ENCODE measurements at regions not wholly inside any gene's neighbourhood (a gene's known extent, or its start where the extent isn't known, plus 50 kb on each side); places are given as distances from the start of the nearest gene placed in this dataset.
A peak's percentile ranks its signal among the peaks of the same experiment; 100 is the strongest.
"Not testable (repeated sequence)": the region's sequence is repeated elsewhere in the genome, so short reads cannot be mapped to it uniquely, and the experiment has no call there.

DNA sequence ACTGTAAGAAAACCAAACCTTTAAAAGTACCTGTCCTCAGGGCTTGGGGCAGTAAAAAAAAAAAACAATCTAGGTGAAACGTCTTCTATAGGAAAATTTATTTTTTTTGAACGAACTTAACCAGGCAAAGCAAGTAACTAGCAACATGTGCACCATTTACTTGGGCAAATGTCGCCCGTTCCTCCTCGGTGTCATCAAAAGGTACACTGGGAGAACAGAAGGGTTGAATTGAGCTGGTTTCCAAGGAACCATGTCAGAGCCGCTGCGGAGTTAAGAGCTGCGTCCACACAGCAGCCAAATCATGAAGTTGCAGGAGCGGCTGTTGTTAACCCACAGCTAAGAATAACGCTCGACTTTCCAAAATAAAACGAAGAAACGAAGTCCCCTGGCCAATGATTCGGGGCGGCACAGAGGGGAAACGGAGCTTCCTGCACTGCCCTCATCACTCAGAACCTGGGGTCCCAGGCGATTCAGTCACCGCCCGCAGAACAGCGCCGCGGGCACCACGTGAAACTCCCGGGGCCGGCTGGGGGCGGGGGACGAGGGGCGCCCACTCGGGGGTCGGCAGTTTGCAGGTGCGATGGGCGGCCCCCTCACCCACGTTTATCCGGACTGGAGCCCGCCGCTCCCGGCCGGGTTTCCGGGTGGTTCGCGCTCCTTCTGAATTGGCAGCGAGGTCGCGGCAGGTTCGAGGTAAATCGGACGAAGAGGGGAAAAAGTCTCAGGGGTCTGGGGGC, 53.6 kb upstream of the PLGLB1 start:
- peak overlapping the region; percentile 53 for H3K4me3 ChIP-seq (ENCODE audit: control insufficient read depth, low read depth, low read length)
- DNase-seq (ENCODE audit: low read depth) = not testable (repeated sequence)

DNA sequence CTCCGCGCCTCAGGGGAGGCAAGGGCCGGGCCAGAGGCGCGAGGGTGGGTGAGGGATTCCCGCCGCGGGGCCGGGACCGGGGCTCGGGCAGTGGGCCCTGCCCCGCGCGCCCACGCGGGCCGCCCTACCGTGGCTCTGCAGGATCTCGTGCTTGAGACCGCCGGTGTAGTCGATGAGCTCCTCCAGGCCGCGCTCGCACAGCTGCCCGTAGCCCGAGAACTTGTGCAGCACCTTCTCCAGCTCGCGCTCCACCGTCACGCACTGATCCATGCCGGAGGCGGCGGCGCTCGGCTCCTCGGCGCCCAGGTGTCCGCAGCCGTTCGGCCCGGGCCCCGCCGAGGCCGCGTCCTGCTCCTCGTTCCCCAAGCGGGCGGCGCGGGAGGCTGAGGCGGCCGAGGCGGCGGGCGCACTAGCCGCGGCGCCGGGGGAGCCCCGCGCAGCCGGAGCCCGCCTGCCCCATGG, 54.2 kb upstream of the PLGLB1 start:
- H3K4me3 ChIP-seq (ENCODE audit: control insufficient read depth, low read depth, low read length) = peak overlapping the region; percentile 53
- DNase-seq (ENCODE audit: low read depth) = not testable (repeated sequence)

DNA sequence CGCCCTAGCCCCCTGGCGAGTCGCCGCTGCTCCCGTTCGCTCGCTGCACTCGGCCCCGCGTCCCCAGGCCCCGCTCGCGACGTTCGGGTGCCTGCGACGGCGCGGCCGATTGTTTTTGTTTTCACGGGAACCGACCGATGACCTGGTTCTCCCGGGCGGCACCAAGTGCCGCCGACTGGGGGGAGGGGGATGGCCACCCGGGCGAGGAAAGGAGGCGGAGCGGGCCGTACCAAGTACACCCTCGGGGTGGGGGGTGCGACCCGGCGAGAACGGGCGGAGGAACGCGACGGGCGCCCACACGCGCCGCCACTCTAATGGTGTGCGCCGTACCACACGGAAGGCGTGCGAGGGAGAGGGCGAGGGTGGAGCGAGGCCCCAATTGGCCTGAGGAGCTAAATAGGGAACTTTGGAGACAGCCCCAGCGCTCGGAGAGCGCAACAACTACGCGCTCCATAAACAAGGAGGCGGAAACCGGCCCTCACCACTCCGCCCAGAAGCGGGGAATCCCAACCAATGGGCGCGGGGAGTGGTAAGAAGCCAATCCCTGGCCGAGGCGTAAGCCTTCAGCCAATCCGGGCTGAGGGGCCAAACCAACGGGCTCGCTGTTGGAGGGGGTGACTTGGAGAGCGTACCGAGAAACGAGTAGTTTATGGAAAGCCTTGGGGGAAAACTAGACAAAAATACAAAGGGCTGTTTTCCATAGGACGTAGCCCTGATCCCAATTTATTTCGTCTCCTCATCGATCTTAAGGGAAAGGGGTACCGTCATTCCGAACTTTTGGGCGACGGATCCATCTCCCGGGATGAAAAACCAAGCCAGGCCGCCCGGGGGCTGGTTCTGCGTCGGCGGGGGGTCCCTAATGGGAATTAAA, 54.8 kb upstream of the PLGLB1 start:
- DNase-seq (ENCODE audit: low read depth) = peak; percentile 67

DNA sequence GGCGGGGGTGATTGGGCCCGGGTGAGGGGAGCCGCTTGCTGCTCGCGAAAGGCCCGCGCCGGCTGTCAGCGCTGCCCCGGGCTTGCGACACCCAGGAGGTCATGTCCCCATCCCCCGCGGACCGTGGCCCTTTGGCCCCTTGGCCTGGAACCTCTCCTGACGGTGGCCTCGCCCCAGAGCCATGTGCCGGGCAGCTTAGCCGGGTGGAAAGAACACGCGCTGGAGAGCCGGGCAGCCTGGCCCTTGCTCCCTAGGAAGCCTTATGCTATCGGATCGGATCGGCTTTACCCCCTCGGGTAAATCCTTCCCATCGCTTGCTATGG, 55.4 kb upstream of the PLGLB1 start:
- DNase-seq (ENCODE audit: low read depth) = not testable (repeated sequence)
- H3K4me3 ChIP-seq (ENCODE audit: control insufficient read depth, low read depth, low read length) = peak overlapping the region; percentile 55

More for the DNA sequence above, 54.8 kb upstream of the PLGLB1 start:
- peak overlapping the region; percentile 55 for H3K4me3 ChIP-seq (ENCODE audit: control insufficient read depth, low read depth, low read length)

DNA sequence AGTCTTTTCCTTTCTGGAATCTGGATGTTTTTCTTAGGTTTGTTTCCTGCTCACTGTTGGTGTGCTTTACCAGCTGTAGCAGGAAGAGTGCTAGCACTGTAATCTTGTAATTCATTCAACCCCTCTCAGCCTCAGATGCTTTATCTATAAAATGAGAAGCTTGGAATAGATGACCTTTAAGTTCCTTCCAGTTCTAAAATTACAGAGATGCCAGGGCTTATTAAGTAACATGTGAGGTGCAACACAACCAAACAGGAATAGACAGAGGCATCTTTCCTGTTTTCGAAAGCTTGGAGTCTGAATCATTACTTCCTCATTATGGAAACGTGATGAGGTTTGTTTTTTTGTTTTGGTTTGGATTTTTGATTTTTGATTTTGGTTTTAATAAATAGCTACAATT, 60.1 kb upstream of the PLGLB1 start:
- not testable (repeated sequence) for DNase-seq (ENCODE audit: low read depth); H3K4me3 ChIP-seq (ENCODE audit: control insufficient read depth, low read depth, low read length)

DNA sequence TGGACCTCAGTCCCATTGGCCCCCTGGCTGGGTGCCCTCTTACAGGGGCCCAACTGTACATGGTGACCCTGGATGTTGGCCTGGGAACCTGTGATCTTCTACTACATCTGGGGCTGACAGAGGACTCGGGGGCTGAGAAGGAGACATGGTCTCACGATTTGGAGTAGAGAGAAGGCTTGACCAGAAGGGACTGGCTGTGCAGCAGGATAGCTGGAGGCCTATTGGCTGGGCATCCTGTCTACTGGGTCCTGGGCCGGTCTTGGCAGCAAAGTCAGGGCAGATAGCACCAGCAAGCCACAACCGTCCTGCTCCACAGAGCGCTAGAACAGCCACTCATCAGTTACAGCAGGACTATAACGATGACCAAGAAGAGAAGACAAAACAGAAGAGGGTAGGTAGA, 66.4 kb upstream of the PLGLB1 start:
- H3K4me3 ChIP-seq (ENCODE audit: control insufficient read depth, low read depth, low read length); DNase-seq (ENCODE audit: low read depth): not testable (repeated sequence)

DNA sequence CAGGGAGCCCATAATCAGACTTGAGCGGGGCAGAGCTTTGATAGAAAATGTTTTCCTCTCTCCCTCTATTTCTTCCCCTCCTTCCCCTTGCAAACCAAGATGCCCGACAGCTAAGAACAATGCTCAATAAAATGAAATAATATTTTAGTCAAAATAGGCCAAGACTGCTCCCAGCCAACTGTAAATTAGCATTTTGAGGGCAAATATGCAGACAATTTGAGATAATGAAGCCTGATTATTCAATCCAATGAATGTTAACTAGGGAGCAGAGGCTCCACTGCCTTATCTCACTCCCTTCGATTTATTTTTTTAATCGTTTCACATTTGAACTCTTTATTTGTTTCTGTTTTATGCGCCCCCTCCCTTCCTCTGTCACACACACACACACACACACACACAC, 67.8 kb upstream of the PLGLB1 start:
- not testable (repeated sequence) for H3K4me3 ChIP-seq (ENCODE audit: control insufficient read depth, low read depth, low read length); DNase-seq (ENCODE audit: low read depth)

DNA sequence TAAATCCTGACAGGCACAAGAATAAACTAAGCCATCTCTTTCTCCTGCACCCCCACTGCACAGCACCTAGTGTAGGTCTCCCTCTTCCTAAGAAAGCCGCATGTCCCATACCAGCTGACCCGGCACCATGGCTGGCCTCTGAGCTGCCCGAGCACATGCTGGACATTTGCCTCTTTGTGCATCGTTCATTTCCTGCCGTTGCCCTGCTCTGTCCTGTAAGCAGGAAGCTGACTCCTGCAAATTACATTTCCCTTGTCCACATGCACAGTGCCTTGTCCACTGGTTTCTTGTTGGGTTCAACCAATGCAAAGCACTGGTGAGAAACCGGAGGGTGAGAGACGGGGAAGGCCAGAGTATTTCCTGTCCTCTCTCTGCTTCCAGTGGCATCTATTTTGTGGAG, 71.6 kb upstream of the PLGLB1 start:
- not testable (repeated sequence) for H3K4me3 ChIP-seq (ENCODE audit: control insufficient read depth, low read depth, low read length); DNase-seq (ENCODE audit: low read depth)

DNA sequence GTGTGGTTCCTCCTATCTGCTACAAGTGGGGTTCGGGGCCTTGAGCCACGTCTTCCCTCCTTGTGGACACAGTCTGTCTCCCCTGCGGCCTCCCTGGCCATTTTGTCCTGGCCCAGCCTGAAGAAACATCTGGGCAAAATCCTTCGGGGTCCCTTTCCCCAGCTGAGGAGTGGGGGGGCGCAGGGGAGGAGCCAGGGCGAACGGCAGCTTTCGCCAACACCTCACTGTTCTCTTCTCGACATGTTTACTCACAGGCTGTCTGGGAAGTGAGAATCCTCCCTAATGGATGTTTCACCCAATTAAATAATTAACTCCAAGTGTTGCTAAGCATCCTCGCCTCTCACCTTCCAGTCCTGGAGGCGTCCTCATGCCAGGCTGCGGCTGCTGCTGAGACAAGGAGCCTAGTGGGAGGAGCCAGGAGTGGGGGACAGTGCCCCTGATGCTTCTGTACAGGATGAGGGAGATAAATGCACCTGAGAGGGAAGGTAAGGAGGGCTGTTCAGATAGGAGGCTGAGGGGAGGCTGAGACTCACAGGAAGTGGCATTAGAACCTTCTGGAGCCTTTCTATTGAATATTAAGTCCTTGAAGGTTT, 72.4 kb upstream of the PLGLB1 start:
- not testable (repeated sequence) for H3K4me3 ChIP-seq (ENCODE audit: control insufficient read depth, low read depth, low read length); DNase-seq (ENCODE audit: low read depth)

DNA sequence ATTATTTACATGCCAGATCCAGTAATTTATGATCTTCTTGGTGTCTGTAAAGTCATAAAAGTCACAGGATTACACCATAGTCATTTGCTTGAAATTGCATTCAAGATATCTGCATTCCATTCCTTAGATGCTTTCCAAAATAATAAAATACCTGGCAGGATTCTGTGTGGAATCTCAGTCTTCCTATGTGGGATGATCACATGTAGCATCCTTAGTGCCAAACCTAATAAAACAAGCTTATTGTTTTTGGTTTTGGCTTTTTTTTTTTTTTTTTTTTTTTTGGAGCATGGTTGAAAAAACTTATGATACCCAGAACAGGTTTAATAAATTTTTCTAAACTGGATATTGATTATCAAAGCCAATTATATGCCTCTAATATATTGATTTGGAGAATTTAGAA, 74.2 kb upstream of the PLGLB1 start:
- not testable (repeated sequence) for DNase-seq (ENCODE audit: low read depth); H3K4me3 ChIP-seq (ENCODE audit: control insufficient read depth, low read depth, low read length)

DNA sequence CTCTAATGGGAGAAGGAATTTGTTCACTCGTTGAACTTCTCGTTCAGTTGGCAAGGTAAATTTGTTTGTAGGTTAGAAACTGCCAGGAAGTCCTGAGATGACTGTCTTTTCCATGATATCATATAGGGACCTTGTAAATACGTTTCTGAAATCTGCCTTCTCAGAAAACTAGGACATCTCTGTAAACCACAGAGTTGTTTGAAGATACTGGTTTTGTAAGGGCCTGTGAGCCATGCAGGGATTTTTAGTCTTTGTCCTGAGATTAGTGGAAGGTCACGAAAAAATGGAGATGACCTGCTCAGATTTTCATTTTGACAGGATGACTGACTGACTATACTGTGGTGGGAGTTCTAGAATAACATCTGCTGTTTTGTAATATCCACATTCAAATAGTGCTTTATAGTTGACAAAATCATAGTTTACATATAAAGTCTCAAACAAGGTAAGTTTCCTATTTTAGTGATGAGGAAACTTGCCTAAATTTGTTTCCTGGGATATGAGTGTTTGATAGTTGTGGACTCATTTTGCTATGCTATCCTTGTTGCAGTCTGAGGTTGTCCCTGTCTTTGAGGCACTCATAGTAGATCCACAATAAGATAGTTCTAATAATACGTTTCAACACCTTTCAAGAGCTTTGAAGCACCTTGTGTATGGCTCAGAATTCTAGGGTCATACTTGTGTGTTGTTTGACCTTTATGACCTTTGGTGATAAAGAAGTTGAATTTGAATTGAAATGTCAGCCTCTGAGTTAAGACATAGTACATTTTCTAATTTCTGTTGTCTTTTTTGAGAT, 107.3 kb upstream of the PLGLB1 start:
- DNase-seq (ENCODE audit: low read depth); H3K4me3 ChIP-seq (ENCODE audit: control insufficient read depth, low read depth, low read length): not testable (repeated sequence)

DNA sequence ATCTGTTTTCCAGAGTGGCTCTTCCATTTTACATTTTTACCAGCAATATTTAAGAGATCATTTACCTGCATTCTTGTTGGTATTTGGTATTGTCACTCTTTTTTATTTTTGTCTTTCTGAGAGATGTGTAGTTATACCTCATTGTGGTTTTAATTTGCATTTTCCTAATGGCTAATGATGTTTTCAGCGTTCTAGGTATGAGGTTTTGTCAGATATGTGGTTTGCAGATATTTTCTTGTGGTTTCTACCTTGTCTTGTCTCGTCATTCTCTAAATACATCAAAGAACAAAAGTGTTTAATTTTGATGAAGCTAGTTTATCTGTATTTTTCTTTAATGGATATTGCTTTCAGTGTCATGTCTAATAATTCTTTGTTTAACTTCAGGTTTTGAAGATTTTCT, 110.9 kb upstream of the PLGLB1 start:
- not testable (repeated sequence) for DNase-seq (ENCODE audit: low read depth)

DNA sequence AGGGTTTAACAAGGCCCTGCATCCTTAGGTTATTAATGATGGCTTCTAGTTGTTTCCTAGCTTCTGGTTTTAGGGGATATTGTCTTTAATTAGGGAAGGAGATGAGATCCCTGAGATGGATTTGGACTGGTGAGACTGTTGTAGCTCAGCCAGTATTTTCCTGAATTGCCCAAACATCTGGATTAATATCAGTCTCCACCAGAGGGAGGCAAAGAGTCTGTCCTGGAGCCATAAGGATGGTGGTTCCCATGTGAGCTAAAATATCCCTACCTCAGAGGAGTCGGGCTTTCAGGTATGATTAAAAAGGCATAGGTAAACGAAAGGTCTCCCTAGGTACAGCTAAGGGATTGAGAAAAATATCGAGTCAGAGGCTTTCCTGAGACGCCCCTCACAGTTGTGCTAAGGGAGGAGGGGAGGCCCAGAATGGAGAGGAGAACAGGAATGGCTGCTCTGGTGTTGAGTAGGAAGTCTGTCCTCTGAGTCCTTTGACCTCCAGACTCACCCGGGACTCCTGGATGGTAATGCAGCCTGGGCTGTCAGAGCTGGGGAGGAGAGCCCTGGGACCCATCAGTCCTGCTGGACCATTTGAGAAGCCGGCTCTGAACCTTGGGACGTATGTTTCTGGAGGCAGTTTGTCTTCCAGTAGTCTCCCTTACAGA, 130.3 kb upstream of the PLGLB1 start:
- not testable (repeated sequence) for DNase-seq (ENCODE audit: low read depth); H3K4me3 ChIP-seq (ENCODE audit: control insufficient read depth, low read depth, low read length)

More for the DNA sequence above, 110.9 kb upstream of the PLGLB1 start:
- not testable (repeated sequence) for H3K4me3 ChIP-seq (ENCODE audit: control insufficient read depth, low read depth, low read length)

DNA sequence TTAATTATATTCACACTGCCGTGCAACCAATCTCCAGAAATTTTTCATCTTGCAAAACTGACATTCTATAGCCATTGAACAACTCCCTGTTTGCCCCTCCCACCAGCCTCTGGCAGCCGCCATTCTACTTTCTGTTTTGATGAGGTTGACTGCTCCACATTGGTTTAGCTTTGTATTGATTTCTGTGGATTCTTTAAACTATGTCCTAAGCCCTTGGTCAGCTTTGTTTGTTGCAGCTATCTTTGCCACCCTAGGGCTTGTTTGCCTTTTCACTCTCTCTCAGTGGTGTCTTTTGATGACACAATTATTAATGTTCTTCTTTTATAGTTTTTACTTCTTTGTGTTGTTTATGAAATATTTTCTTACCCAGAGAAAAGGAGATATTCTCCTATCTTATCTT, 152.8 kb upstream of the PLGLB1 start:
- H3K4me3 ChIP-seq (ENCODE audit: control insufficient read depth, low read depth, low read length); DNase-seq (ENCODE audit: low read depth): not testable (repeated sequence)

DNA sequence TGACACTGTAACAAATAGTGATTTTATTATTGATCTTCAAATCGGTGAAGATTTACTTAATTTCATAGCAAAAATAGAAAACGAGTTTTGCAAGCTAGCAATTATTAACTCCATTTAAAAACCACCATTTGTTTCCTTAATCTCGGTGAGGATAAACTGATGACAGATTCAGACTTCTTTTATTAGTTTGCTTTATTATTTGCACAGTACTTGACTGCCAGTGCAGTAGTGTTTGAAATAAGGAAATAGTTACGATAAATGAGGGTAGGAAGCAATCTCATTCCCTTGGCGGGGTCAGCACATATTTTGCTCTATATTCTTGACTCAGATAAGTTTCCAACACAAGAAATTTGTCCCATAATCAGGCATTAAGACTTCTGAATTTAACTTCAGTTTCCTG, 161.7 kb upstream of the PLGLB1 start:
- not testable (repeated sequence) for H3K4me3 ChIP-seq (ENCODE audit: control insufficient read depth, low read depth, low read length); DNase-seq (ENCODE audit: low read depth)

DNA sequence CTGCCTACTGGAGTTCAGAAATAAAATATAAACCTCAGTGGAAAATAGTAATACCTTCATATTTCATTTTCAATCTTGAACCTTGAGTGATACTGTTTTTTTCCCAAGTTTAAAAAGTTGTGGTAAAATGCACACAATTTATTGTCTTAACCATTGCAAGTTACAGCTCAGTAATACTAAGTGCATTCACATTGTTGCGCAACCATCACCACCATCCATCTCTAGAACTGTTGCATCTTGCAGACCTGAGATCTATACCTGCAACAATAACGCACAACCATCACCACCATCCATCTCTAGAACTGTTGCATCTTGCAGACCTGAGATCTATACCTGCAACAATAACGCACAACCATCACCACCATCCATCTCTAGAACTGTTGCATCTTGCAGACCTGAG, 162.6 kb upstream of the PLGLB1 start:
- not testable (repeated sequence) for DNase-seq (ENCODE audit: low read depth); H3K4me3 ChIP-seq (ENCODE audit: control insufficient read depth, low read depth, low read length)

DNA sequence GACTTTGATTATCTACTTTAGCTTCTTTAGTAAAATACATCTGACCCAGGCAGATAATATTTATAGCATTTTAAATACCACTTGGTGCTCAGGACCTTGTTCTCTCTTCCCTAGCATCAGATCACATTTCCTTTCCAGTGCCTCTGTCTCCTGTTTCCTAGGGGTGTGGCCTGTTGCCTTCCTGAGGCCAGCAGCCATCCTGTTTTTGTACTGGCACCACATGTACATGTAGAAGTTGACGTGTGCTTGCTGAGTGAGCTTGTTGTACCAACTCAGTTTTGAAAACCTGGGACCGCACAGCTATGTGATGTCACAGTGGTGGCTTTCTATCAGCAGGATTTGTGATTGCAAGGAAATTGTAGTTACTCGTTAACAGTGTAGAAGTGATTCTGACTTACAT, 167.6 kb upstream of the PLGLB1 start:
- H3K4me3 ChIP-seq (ENCODE audit: control insufficient read depth, low read depth, low read length); DNase-seq (ENCODE audit: low read depth): not testable (repeated sequence)

DNA sequence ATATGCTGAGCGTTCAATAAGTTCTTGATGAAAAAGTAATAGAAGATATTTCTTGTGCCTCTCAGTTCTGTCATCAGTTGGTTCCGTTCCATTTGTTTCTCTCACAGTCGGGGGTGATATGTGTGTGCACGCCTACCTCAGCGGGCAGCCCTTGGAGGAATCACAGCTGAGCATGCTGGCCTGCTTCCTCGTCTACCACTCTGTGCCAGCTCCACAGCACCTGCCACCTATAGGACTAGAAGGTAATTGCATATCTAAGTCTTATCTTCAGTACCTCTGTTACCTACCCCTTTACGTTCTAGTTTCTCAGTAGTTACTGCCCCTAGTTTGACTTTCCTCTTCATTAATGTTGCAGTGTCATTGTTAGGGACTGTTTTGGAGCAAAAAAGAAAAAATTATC, 171.7 kb upstream of the PLGLB1 start:
- not testable (repeated sequence) for H3K4me3 ChIP-seq (ENCODE audit: control insufficient read depth, low read depth, low read length); DNase-seq (ENCODE audit: low read depth)
